ENCODE measurements at regions not wholly inside any gene's neighbourhood (a gene's known extent, or its start where the extent isn't known, plus 50 kb on each side); places are given as distances from the start of the nearest gene placed in this dataset.
A peak's percentile ranks its signal among the peaks of the same experiment; 100 is the strongest.

DNA sequence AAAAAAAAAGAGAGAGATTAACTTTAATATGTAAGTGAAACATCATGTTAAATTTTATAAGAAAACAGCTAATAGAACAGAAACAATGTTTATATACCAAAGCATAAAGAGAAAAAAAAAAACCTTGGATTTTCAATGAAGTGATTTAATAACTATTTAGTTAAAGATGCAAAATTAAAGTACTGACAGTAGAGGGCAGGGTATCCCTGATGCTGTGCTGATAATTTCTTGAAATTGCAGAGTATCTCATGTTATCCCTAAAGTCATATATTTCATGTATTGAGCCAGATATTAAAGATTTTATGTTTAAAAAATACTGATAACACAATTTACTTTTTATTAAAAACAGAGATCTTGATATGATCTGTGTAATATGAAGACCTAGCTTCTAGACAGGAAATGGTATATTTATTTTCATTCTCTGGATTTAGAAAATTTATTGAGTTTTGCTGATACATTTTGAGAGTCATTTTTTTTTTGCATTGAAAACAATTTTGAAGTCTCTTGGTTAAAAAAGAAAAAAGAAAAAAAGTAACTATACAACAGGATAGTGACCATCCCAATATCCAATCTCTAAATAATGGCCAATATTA, 273.2 kb downstream of the USP25 start:
- no peak for DNase-seq
- Histone ChIP-seq H3K27me3 (ENCODE audit: insufficient read depth, low read depth, severe bottlenecking) (no peaks in the 10 kb centered on the region), H3K9me3 (ENCODE audit: severe bottlenecking) (no peaks in the 10 kb centered on the region), H3K36me3 (no peaks in the 10 kb centered on the region), H3K27ac (no peak overlapping the region), H3K4me3 (ENCODE audit: low read depth, low read length) (no peak overlapping the region)
- TF ChIP-seq, protein P1, sequence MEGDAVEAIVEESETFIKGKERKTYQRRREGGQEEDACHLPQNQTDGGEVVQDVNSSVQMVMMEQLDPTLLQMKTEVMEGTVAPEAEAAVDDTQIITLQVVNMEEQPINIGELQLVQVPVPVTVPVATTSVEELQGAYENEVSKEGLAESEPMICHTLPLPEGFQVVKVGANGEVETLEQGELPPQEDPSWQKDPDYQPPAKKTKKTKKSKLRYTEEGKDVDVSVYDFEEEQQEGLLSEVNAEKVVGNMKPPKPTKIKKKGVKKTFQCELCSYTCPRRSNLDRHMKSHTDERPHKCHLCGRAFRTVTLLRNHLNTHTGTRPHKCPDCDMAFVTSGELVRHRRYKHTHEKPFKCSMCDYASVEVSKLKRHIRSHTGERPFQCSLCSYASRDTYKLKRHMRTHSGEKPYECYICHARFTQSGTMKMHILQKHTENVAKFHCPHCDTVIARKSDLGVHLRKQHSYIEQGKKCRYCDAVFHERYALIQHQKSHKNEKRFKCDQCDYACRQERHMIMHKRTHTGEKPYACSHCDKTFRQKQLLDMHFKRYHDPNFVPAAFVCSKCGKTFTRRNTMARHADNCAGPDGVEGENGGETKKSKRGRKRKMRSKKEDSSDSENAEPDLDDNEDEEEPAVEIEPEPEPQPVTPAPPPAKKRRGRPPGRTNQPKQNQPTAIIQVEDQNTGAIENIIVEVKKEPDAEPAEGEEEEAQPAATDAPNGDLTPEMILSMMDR (IDR thresholded peaks at IDR 0.05; ENCODE audit: low read depth, low read length) = 0 out of 2 replicates have a peak, but pooled peaks have one; percentile 6

- Histone ChIP-seq H3K36me3 (no peaks in the 10 kb centered on the region), H3K9me3 (ENCODE audit: severe bottlenecking) (no peaks in the 10 kb centered on the region), H3K27ac (no peak overlapping the region), H3K27me3 (ENCODE audit: insufficient read depth, low read depth, severe bottlenecking) (no peaks in the 10 kb centered on the region), H3K4me3 (ENCODE audit: low read depth, low read length) (no peak overlapping the region)
- no peak for DNase-seq
- TF ChIP-seq, protein P1 (IDR thresholded peaks at IDR 0.05; ENCODE audit: low read depth, low read length) = no peak
These were observed 274.3 kb downstream of the USP25 start for GRCh38 chr21:16004086-16004485.

GRCh38 chr21:16004523-16004922, 274.7 kb downstream of the USP25 start:
- no peak for DNase-seq
- Histone ChIP-seq H3K4me3 (ENCODE audit: low read depth, low read length) (no peak overlapping the region), H3K36me3 (no peaks in the 10 kb centered on the region), H3K27me3 (ENCODE audit: insufficient read depth, low read depth, severe bottlenecking) (no peaks in the 10 kb centered on the region), H3K27ac (no peak overlapping the region), H3K9me3 (ENCODE audit: severe bottlenecking) (no peaks in the 10 kb centered on the region)
- TF ChIP-seq, protein P1 (IDR thresholded peaks at IDR 0.05; ENCODE audit: low read depth, low read length) = no peak

DNA sequence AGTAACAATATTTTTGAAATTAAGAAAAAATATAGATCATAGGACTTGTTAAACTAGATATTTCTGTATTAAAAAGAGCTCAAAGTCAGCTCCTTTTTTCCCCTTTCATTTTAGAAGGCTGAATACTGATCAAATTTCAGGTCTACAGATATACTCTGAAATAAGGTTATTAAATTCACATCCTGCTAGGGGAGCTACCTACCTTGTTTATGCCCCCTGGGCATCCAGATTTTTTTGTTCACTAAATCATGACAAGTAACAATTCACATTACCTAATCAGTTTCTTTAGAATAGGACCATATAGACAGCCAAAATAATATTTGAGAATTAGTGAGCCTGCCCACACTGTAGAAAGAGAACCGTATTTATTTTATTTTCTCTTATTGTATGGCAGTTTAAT, 276.2 kb downstream of the USP25 start:
- no peak for DNase-seq
- no peak overlapping the region for H3K4me3 ChIP-seq (ENCODE audit: low read depth, low read length)
- TF ChIP-seq, protein P1 (IDR thresholded peaks at IDR 0.05; ENCODE audit: low read depth, low read length) = no peak
- no peaks in the 10 kb centered on the region for H3K9me3 ChIP-seq (ENCODE audit: severe bottlenecking)
- H3K27me3 ChIP-seq (ENCODE audit: insufficient read depth, low read depth, severe bottlenecking) = no peaks in the 10 kb centered on the region
- no peak overlapping the region for H3K27ac ChIP-seq
- H3K36me3 ChIP-seq = no peaks in the 10 kb centered on the region

- DNase-seq = no peak
- Histone ChIP-seq H3K4me3 (ENCODE audit: low read depth, low read length) (no peak overlapping the region), H3K9me3 (ENCODE audit: severe bottlenecking) (no peaks in the 10 kb centered on the region), H3K27me3 (ENCODE audit: insufficient read depth, low read depth, severe bottlenecking) (no peaks in the 10 kb centered on the region), H3K36me3 (no peaks in the 10 kb centered on the region), H3K27ac (no peak overlapping the region)
- TF ChIP-seq, protein P1 (IDR thresholded peaks at IDR 0.05; ENCODE audit: low read depth, low read length) = no peak
These were observed 278.2 kb downstream of the USP25 start for GRCh38 chr21:16007943-16008342.

DNA sequence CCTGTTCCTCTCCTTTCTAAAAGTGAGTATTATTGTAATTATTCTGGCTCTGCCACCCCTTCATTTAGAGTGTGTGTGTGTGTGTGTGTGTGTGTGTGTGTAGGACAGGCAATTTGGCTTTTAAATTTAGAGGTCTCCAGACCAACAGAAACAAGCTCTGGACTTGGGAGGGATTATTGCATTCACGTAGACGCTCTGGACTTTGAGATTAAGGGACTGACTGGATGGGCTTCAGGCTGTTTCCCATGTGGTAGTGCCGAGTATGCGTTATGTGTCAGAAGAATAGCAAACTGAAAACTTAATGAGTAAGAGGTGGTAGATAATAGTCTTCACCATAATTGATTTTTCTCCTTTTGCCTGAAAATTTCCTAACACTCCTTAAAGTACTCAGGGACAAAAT, 281.9 kb downstream of the USP25 start:
- Histone ChIP-seq H3K27ac (no peak overlapping the region), H3K9me3 (ENCODE audit: severe bottlenecking) (no peaks in the 10 kb centered on the region), H3K27me3 (ENCODE audit: insufficient read depth, low read depth, severe bottlenecking) (no peaks in the 10 kb centered on the region), H3K36me3 (no peaks in the 10 kb centered on the region), H3K4me3 (ENCODE audit: low read depth, low read length) (no peak overlapping the region)
- no peak for DNase-seq
- TF ChIP-seq, protein P1 (IDR thresholded peaks at IDR 0.05; ENCODE audit: low read depth, low read length) = no peak
